CD1c-positive myeloid dendritic cell (primary cell): ENCODE measurements at regions not wholly inside any gene's neighbourhood (a gene's known extent, or its start where the extent isn't known, plus 50 kb on each side); places are given as distances from the start of the nearest gene placed in this dataset.

Experiments
- DNase-seq: peaks from one replicate; pipeline ENCODE4 v3.0.0-alpha.2; 2016; ENCODE audit errors: extremely low spot score

DNA sequence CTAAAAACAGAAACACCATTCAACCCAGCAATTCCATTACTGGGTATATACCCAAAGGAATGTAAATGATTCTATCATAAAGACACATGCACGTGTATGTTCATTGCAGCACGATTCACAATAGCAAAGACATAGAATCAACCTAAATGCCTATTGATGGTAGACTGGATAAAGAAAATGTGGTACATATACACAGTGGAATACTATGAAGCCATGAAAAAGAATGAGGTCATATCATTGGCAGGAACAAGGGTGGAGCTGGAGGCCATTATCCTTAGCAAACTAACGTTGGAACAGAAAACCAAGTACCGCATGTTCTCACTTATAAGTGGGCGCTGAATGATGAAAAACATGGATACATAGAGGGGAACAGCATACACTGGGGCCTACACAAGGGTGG lies 77.2 kb upstream of the MYOCD start:
- no peak for DNase-seq

DNA sequence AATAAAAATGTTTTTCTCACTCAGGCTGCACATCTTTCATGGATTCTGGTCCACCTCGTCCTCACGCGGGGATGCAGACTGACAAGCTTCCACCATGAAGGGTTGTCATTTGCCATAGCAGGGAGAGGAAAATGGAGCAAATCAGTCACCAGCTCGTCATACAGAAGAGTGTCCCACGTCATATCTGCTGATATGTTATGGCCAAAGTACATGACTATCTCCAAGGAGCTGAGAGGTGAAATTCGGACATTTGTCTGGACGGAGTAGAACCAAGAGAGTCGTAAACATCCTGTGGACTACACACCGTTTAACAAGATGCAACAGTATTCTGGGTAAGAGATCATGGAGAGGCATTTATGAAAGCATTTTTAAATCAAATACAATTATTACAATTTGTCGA lies 75.3 kb upstream of the MYOCD start:
- no peak for DNase-seq

DNA sequence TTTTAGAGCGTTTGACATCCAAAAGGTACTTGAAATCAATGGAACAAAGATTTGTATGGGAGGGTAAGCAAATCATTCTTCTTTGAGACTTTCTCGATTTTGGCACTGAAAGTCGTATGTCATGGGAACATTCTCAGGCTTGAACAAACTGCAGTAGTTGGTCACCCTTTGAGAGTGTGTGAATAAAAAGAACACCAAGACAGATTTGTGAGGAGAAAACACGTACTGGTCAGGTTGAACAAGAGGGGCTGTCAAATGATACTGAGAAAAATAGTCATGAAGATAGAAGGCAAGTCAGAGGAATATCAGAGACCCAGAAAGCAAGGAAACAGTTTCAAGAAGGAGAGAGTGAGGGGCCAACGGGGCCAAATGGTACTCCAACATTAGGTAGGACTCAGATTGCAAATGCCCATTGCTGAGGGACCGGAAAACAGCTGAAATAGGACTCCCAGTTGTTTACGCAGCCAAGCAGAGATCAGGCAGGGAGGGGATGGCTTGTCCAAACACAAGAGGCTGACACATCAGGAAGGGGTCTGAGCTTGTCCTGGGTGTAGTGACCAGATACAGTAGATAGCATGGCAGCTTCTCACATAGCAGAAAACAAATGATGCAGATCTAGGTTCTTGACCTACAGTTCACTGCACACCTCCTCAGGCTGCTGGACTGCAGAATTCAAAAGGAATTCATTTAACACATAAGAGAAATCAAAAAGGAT lies 74.5 kb upstream of the MYOCD start:
- no peak for DNase-seq

DNA sequence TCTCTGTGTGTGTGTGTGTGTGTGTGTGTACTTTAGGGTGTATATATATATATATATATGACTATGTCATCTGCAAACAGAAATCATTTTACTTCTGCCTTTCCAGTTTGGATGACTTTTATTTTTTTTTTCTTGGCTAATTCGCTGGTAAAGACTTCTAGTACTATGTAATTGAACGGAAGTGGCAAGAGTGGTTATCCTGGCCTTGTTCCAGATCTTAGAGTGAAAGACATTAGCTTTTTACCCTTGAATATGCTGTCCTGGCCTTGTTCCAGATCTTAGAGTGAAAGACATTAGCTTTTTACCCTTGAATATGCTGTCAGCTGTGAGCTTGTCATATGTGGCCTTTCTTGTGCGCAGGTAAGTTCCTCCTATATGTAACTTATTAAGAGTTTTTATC lies 72.7 kb upstream of the MYOCD start:
- no peak for DNase-seq

DNA sequence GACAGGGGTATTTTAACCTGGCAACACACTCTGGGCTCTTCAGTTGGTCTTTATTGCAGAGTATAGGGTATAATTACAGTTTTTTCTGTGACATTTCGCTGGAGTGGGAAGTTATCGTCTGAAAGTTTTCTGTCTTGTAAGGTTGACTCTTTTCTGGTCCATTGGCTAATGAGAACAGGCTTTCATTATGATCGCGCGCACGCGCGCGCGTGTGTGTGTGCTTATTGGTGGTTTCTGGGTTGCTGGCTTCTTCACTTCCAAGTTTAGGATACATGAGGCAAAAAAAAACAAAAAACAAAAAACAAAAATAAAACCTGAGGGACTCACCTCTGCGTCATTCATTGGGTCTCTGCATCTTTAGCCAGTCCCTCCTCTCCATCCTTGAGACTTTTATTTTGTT lies 68.7 kb upstream of the MYOCD start:
- no peak for DNase-seq

DNA sequence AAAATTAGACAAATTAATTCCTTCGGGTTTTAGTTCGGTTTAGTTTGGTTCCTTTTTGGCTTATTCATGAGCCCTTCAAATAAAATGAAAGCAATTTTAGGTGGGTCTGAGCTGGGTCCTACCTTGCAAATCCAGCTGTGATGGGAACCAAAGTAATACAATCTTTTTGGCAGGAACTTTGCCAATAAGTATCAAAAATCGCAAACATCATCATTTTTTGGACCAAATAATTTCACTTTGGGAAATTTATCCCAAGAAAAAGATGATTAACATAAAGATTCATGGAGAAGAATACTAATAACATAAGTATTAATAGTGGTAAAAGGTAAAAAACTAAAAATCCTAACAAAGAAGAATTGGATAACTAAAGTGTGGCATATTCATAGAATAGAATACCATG lies 67.8 kb upstream of the MYOCD start:
- DNase-seq, result no peak

DNA sequence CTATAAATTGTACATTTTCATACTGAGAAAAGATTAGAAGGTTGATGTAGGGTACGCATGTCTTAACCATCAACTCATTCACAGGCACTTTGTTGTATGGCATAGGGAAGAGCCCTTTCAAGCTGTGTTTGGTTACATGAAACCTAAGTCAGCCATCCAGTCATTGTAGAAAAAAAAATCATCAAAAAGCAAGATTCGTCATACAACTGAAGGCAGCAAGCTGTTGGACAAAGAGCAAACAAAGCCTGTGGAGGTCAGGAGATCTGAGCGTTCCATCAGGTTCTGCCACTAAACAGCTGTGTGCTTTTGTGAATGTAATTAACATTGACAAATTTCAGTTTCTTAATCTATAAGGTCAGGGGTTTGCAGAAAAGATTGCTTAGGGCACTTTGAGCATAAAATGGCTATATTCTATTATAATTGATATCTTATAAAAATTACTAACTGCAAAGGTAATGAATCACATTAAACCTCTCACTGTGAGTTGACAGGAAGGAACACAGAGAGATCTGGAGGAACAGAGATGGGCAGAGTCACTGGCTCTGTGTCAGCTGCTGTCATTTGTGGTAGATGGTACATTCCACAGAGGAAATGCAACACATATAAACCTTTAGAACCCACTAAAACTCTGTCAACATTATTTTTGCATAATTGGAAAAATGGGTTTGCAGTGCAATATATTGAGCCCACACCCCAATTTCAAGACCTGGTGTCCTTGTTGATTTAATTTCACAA lies 66.3 kb upstream of the MYOCD start:
- DNase-seq, result no peak

DNA sequence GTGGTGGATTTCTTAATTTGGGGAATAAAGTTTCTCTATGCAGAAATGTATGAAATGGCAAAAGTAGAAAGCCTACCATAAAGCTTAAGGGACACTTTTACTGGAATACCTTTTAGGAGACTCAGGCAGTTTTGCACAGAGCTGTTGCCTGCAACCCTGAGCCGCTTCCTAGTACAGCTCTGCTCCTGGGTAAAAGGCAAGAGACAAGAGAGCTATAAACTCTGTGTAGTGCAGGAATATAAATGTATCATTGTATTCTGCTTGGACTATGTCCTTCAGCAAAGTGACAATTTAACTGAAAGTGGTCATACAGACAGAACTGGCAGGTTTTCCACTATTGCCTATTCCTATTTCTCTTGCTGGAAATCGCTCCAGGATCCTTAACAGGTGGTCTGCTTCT lies 65.3 kb upstream of the MYOCD start:
- no peak for DNase-seq

DNA sequence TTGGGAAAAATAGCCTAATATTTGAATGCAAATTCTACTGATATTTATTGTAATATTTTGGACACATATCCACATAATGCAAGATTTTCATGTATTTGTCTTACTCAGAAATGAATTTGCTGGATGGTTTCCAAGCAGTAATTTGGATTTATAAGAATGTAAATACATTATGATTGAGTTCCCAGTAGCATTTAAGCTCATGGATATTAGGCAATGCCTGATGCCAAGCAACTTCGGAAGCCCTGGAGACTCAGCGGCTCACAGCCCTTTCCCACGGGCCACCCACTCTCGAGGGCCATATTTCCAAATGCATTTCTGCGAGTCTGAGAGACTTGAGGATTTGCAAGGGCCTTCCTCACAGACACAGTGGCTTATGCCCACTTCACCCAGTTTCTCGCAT lies 62.1 kb upstream of the MYOCD start:
- DNase-seq, result no peak

DNA sequence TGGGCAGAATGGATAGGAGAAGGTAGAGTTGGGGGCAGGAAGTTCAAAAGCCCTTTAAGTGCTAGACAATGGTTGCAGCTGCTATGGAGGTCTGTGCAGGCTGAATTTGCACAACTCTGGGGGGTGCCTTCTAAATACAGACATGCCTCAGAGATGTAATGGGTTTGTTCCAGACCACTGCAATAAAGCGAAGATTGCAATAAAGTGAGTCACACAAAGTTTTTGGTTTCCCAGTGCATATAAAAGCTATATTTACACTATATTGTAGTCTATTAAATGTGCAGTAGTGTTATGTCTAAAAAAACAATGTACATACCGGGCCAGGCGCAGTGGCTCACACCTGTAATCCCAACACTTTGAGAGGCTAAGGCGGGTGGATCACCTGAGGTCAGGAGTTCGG lies 60.5 kb upstream of the MYOCD start:
- DNase-seq, result no peak

DNA sequence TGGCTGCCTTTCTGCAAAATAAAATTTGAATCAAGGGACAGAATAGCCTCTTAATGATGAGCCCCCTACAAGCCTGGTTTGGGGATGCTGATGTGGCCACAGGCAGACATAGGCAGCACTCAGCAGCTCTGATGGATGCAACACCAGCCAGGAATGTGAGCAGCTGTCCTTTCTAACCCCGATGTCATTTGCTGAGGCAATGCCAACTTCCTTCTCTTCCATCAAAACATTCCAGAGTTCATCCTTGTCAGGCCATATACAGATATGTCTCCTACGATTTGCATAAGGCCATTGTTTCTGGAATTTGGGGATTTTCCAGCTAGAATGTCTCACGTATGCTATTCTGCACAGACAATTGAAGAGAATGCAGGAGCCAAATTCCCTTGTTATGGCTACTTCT lies 52.1 kb upstream of the MYOCD start:
- DNase-seq, result no peak
